Tibial nerve (tissue), 4 donors: ENCODE measurements at regions not wholly inside any gene's neighbourhood (a gene's known extent, or its start where the extent isn't known, plus 50 kb on each side); places are given as distances from the start of the nearest gene placed in this dataset.

ENCODE experiments used
- CTCF ChIP-seq, 5 experiments: fragments of 200-600 bp in 3 of 5; fragments of 450-650 bp in 2 of 5; sonication (generic) in 3 of 5; IDR thresholded peaks; one replicate each; pipeline ENCODE4 v1.5.1; 2016 to 2019; ENCODE audit warnings: antibody characterized with exemption in 5 of 5, mild to moderate bottlenecking in 3 of 5, moderate library complexity in 2 of 5
- EP300 ChIP-seq, 2 donors: sonication (generic); formaldehyde crosslinking; IDR thresholded peaks; one replicate each; pipeline ENCODE4 v1.6.1; 2017; ENCODE audit warnings: antibody characterized with exemption in 2 of 2, mild to moderate bottlenecking in 1 of 2
- POLR2A ChIP-seq, 2 donors: fragments of 450-650 bp; IDR thresholded peaks; one replicate each; pipeline ENCODE4 v1.6.1; 2017; ENCODE audit warnings: antibody characterized with exemption in 2 of 2, mild to moderate bottlenecking in 2 of 2, moderate library complexity in 2 of 2

- TF ChIP-seq POLR2A (IDR thresholded peaks at IDR 0.05), result no peak
- no peak for TF ChIP-seq CTCF (IDR thresholded peaks at IDR 0.05)
- no peak for TF ChIP-seq EP300 (IDR thresholded peaks at IDR 0.05)
These were observed 283.9 kb upstream of the THBS1 start for GRCh38 chr15:39296955-39297354.
